Activated naive CD4-positive, alpha-beta T cell treated with anti-CD3 and anti-CD28 coated beads, Interleukin-2, amount 50 U/mL, for 72 hours (primary cell): ENCODE measurements at regions not wholly inside any gene's neighbourhood (a gene's known extent, or its start where the extent isn't known, plus 50 kb on each side); places are given as distances from the start of the nearest gene placed in this dataset.

ENCODE experiments used
- ATAC-seq, 2 donors: fragments of 150-1000 bp; cut with Tn5 transposase; 2 replicates each; pipeline ENCODE4 v1.10.0; 2021; ENCODE audit warnings: mild to moderate bottlenecking in 2 of 2, moderate library complexity in 2 of 2
- DNase-seq, 2 donors: peaks; one replicate each; pipeline ENCODE4 v3.0.0; 2021 to 2022; ENCODE audit warnings: low spot score in 2 of 2
- H3K27ac Mint-ChIP-seq, 2 donors: one replicate each; pipeline ENCODE4 v1.8.0; 2022; ENCODE audit warnings: mild to moderate bottlenecking in 2 of 2, mixed read lengths in 2 of 2
- H3K36me3 Mint-ChIP-seq, 2 donors: one replicate each; pipeline ENCODE4 v1.8.0; 2022; ENCODE audit warnings: mixed read lengths in 2 of 2
- H3K9me3 Mint-ChIP-seq, 2 donors: one replicate each; pipeline ENCODE4 v1.8.0; 2022; ENCODE audit warnings: mixed read lengths in 2 of 2

DNA sequence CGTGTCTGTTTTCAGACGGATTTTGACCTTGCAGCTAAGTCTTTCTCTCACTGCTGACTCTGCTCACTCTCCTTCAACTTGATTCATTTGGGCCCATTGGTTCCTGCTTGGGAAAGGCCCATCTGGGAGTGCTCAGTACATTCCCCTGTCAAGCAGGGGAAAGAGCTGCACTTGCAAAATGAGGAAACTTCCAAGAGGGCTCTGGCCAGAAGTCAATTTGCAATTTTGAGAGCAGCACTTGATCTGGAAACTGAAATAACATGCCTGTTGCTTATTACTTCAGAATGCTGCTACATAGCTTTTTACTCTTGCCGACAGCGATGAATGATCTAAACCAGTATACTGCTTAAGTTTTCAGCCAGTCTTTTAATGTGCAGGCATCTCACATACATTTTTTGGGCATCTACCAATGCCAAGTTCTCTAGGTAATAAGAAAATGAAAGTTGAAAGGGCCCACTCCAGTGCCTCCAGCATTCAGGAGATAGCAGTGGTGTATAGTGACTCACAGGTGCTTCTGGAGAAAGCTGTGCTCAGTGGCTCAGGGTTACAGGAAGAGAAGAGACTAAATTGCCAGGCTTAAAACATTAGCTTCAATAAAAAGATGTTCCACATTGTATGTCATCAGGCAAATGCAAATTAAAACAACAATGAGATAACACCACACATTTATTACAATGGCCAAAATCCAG lies 70.1 kb upstream of the RORA start:
- Mint-ChIP-seq H3K36me3 (no peaks in the 10 kb centered on the region), H3K27ac (no peak overlapping the region)

DNA sequence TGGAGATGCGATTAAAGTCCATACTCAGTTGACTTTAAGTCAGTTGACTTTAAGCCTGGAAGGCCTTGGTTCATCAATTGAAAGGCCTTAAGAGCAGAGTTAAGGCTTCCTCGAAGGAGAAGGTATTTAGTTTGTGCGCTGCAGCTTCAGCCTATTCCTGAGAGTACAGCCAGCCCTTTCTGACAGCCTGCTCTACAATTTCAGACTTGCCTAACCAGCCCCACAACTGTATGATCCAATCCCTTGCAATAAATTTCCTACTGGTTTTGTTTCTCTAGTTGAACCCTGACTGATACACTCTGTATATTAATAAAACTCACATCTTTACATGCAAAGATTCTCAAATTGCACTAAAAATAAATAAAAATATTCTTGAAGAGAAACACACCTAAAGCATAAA lies 66.1 kb upstream of the RORA start:
- Mint-ChIP-seq H3K9me3 (peaks cover 0 to 5% of the 10 kb centered on the region in 2 donors), H3K27ac (no peak overlapping the region), H3K36me3 (no peaks in the 10 kb centered on the region)
- DNase-seq (no peak), ATAC-seq (no peak)

More for the DNA sequence above, 70.1 kb upstream of the RORA start:
- ATAC-seq, result no peak
- no peak for DNase-seq
- no peaks in the 10 kb centered on the region for H3K9me3 Mint-ChIP-seq

DNA sequence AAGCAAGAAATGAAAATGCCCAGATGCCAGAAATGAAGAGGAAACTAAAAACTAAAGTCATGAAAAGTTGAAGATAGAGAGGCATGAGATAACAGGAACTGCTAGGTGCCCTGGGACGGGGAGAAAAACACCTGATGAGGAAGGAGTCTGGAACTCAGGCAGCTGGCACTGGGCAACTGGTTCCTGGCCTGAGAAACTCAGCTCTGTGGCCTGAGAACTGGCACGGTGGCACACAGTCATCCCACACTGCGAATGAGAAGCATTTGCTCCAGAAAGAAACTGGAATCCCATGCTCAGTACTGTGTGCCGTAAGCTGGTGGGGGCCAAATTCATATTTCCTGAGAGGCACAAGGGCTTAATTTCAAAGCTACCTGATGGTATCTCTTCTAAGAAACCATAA lies 53.6 kb upstream of the RORA start:
- H3K27ac Mint-ChIP-seq, result no peak overlapping the region
- no peaks in the 10 kb centered on the region for H3K36me3 Mint-ChIP-seq
- ATAC-seq (no peak), DNase-seq (no peak)
- peaks cover 0 to under 1% of the 10 kb centered on the region in 2 donors for H3K9me3 Mint-ChIP-seq

DNA sequence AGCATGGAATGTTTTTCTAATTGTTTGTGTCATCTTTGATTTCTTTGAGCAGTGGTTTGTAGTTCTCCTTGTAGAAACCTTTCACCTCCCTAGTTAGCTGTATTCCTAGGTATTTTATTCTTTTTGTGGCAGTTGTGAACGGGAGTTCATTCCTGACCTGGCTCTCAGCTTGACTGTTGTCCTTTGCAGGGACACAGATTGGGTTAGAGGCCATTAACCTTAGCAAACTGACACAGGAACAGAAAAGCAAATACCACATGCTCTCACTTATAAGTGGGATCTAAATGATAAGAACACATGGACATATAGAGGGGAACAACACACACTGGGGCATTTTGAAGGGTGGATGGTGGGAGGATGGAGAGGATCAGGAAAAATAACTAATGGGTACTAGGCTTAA lies 52.2 kb upstream of the RORA start:
- Mint-ChIP-seq H3K27ac (no peak overlapping the region), H3K36me3 (no peaks in the 10 kb centered on the region), H3K9me3 (no peaks in the 10 kb centered on the region)
- ATAC-seq (no peak), DNase-seq (no peak)
